ENCODE measurements at regions not wholly inside any gene's neighbourhood (a gene's known extent, or its start where the extent isn't known, plus 50 kb on each side); places are given as distances from the start of the nearest gene placed in this dataset.

GRCh38 chr13:64958106-64958505, 2272.0 kb downstream of the PCDH9 start:
- DNase-seq: no peak

DNA sequence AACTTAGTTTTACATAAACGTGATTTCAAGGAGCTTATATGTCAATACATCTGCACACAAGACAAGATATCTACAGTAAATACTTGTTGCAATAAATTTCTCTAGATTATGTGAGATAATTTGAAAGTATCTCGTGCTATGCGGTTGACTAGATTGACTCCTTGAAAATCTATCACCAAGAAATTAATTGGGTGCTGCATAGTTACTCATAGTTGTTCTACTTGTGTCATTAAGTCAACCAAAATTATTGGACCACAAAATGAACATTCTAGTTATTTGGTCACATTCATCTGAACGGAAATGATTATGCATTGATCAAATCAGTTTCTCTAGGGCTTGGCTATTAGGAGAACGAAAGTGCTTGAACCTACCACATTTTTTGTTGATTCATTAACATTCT, 2291.5 kb downstream of the PCDH9 start:
- DNase-seq: no peak

- no peak for DNase-seq
These were observed 2292.8 kb downstream of the PCDH9 start for GRCh38 chr13:64937302-64937701.

- DNase-seq: no peak
These were observed 2293.3 kb downstream of the PCDH9 start for GRCh38 chr13:64936879-64937278.

- DNase-seq: no peak
These were observed 2294.7 kb downstream of the PCDH9 start for GRCh38 chr13:64935441-64935840.

DNA sequence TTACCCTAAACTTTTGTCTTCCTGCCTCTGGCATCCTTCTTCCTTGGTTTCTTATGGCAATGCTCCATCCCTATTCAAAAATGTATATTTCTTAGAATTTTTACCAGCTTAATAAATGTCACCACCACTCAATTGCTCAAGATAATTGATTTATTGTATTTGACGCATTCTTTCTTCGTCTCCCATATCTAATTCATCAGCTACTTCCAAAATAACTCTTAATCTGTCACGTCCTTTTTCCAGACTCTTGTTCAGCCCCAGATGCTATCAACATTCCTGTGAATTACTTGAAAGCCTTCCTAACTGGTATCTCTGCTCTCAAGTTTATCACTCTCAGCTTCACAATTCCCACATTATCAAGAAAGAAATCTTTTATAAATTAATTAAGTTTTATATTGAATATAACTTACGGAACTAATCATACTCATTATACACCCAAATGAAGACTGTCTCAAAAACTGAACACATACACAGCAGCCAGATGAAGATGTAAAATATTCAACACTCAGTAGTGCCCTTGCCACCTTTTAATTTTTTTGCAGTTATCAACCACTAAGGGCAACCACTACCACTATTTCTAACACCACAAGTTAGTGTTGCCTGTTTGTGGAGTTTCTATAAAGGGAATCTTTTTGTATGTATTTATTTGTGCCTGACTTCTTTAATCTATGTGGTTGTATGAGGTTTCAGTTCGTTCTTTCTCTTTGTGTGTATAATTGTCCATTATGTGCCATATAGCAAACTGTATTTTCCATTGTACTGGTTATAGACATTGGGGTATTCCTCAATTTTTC, 2295.4 kb downstream of the PCDH9 start:
- DNase-seq: no peak

- DNase-seq: no peak
These were observed 2299.5 kb downstream of the PCDH9 start for GRCh38 chr13:64930636-64931035.

DNA sequence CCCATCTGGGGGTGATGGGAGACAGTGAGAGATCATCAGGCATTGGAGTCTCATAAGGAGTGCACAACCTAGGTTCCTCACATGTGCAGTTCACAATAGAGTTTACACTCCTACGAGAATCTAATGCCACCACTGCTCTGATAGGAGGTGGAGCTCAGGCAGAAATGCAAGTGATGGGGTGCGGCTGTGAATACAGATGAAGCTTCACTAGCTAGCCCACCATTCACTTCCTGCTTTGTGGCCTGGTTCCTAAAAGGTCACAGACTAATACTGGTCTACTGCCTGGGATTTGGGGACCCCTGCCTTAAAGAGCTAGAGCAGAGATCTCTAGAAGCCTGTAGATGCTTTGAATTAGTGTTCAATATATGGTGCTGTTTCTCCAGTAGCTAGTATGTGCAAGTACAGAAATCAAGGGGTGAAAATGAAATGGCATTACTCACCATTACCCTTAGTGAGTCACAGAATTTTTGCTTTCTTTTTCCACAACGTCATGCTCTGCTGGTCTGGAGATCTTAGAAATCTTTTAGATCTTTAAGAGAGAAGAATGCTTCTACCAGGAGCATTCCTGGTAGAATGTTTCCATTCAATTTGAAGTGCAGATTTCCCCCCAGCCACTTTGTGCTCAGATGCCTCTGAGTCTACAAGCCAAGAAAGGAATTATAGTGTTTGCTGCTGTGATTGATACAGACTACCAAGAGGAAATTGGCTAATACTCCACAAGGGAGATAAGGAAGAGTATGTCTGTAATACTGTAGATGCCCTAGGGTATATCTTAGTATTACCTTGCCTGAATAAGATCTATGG, 2301.2 kb downstream of the PCDH9 start:
- DNase-seq: no peak

DNA sequence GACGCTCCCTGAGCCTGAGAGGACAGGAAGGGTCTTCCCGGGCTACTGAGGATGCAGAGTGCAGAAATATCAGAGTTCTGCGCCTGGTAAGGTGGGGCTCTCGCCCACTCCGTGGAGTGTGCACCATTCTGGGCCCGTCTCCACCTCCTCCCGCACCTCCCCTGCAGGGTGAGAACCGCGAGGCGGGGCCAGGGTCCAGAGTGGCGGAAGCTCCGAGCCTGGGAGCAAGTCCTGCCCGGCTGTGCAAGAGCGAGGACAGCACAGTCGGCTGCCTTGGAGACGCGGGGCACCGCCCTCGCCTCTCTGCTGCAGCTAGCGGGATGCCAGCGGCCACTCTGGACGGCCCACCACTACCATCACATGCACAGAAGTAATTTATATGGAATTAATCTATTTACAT, 2304.4 kb downstream of the PCDH9 start:
- no peak for DNase-seq

GRCh38 chr13:64925284-64925683, 2304.9 kb downstream of the PCDH9 start:
- no peak for DNase-seq

GRCh38 chr13:64924401-64924800, 2305.7 kb downstream of the PCDH9 start:
- DNase-seq: no peak

DNA sequence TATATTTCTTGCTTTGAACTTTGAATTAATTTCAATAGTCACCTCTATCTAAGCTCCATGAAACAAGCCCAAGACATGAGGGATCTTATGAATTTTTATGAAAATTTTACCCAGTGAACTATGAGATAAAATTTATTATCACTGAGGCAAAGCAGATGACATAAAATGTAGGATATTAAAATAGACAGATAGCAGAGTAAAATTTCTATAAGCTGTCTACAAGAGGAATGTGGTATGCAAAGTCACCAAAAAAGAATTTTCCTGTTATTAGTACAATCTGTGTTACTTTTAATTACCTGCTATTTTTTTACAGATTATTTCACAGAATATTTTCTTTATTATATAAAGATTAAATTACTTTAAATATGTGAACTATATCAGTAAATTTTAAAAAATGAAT, 2312.6 kb downstream of the PCDH9 start:
- no peak for DNase-seq

- no peak for DNase-seq
These were observed 2318.0 kb downstream of the PCDH9 start for GRCh38 chr13:64912141-64912540.

- no peak for DNase-seq
These were observed 2320.0 kb downstream of the PCDH9 start for GRCh38 chr13:64910096-64910495.

GRCh38 chr13:64909184-64909583, 2321.0 kb downstream of the PCDH9 start:
- no peak for DNase-seq

GRCh38 chr13:64900039-64900438, 2330.1 kb downstream of the PCDH9 start:
- DNase-seq: no peak

GRCh38 chr13:64884976-64885375, 2345.2 kb downstream of the PCDH9 start:
- DNase-seq: no peak

GRCh38 chr13:64877176-64877575, 2353.0 kb downstream of the PCDH9 start:
- no peak for DNase-seq

- no peak for DNase-seq
These were observed 2358.4 kb downstream of the PCDH9 start for GRCh38 chr13:64871742-64872141.

DNA sequence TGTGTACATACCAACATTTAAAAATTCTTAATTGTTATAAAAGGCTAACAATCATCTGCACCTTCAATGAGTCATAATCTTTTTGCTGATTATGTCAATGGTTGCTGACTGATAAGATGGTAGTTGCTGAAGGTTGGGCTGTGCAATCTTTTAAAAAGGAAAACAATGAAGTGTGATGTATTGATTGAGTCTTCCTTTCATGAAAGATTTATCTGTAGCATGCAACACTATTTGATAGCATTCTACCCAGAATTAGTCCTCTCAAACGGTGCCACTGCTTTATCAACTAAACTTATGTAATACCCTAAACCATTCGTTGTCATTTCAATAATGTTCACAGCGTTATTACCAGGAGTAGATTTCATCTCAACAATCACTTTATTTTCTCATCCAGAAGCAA, 2360.6 kb downstream of the PCDH9 start:
- DNase-seq: no peak

- no peak for DNase-seq
These were observed 2362.3 kb downstream of the PCDH9 start for GRCh38 chr13:64867856-64868255.

DNA sequence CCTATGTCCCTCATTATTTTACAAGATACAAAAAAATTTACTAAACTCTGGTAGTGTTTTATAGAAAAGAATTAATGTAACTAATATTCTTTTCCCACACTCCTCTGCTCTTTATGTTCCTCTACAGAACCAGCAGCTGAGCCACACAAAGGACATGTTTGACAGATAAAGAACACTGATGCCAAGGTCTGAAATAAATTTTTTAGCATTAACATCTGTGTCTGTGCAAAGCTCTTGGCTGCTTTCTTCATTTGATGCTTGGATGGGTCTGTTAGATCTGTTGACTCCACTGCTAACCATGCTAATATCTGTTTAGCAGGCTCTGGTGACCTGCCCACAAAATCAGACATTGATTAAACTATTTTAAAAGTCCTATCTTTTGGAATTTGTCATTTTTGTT, 2363.8 kb downstream of the PCDH9 start:
- no peak for DNase-seq

GRCh38 chr13:64855506-64855905, 2374.6 kb downstream of the PCDH9 start:
- DNase-seq: no peak

DNA sequence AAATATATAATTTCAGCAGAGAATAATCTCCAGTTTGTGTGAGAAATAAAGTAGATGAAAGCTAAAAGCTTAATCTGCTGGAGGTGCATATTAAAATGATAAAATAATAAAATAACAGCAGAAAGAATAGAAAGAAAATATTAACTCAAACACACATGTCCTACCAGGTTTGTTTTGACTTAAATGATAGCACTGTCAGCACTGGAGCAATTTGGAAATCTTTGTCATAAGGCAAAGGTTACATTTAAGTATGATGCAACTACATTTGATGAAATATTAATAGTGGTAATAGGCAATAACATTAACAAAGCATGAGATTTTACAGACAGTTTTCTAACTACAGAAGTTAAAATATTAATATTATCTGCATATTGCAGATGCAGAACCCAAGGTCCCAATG, 2380.1 kb downstream of the PCDH9 start:
- no peak for DNase-seq

Measured in NCI-H1930 (cell line).